Epidermal melanocyte (primary cell): ENCODE measurements at regions not wholly inside any gene's neighbourhood (a gene's known extent, or its start where the extent isn't known, plus 50 kb on each side); places are given as distances from the start of the nearest gene placed in this dataset.
A peak's percentile ranks its signal among the peaks of the same experiment; 100 is the strongest.

Source experiments
- DNase-seq: peaks from one replicate; pipeline ENCODE4 v3.0.0; 2011; ENCODE audit warnings: low spot score; ENCODE audit not compliant: insufficient read length

DNA sequence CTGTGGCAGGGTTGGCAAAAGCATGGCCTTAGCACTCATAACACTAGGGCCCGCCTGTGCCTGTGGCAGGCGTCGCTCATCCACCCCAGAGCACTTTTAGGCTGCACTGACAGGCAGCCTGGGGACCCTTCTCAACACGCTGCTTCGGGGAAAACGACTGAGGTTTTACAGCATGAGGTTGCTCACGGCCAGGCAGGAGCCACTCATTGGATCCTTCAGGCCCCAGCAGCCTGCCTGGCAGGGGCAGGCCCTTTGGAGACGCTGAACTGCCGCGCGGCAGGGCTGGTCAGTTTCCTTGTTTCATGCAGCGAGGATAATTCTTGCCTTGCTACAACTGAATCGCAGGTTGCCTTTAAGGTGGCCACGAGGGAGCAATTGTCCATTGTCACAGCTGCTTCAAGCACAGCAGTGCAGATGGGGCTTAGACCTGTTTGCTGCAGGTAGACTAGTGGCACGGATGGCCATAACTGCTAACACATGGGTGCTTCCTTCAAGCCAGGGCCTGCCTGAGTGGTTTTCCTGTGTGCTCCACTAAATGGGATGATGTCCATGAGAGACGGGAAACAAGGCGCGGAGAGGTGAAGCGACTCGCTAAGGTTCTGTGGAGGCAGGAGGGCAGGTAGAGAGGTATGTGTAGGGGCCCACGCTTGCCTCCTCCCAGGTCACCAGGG is 49.9 kb upstream of the HS6ST1 start:
- DNase-seq = no peak

GRCh38 chr2:128369108-128369555 is 50.5 kb upstream of the HS6ST1 start:
- no peak for DNase-seq

- no peak for DNase-seq
Observed at GRCh38 chr2:128369602-128370467, 51.2 kb upstream of the HS6ST1 start.

- DNase-seq = no peak
Observed at GRCh38 chr2:128370468-128371247, 52.0 kb upstream of the HS6ST1 start.

DNA sequence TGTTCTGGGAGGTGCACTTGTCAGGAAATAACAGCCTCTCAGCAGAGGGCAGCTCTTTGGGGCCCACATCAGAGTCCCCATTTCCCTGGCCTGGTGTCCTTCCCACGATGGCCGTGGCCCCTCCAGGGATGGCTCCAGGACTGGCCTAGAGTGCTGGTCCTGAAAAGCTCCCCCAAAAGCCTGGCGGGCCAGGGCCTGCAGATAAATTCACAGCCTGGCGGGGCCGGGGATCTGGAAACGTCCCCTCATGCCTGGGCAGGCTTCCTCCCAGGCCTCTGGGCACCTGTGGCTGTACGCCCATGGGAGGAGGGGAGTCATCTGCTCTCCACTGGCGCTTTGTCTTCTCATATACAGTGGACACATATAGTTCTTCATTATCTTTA is 52.6 kb upstream of the HS6ST1 start:
- DNase-seq = no peak

DNA sequence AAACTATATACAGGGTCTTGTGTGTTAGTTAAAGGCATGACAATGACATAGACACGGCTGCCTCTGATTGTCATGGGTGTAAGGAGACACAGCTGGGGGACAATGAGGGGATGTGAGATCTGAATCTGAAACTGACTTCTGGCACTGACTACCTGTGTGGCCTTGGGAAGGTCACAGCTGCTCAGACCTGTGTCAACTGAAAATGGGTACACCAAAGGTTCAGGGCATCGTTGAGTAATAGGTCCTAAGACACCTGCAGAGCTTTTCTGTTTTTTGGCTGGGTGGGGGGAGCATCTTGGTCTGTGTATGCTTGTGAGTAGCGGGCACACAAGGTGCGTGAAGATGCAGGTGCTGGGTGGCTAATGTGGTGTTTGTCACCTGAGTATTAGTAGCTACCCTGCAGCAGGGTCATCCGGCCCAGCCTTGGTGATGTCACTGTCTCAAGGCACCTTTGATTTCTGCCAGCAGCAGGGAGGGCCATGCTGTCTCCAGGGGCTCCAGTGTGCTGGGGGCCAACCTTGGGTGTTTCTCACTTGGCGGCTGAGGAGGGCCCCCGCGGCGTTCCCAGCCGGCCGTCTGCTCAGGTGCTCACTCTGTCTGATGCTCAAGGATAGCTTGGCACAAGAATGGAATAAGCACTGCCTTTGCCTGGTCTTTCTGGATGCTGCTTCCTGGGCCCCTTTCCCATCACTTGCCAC is 53.1 kb upstream of the HS6ST1 start:
- DNase-seq = no peak

DNA sequence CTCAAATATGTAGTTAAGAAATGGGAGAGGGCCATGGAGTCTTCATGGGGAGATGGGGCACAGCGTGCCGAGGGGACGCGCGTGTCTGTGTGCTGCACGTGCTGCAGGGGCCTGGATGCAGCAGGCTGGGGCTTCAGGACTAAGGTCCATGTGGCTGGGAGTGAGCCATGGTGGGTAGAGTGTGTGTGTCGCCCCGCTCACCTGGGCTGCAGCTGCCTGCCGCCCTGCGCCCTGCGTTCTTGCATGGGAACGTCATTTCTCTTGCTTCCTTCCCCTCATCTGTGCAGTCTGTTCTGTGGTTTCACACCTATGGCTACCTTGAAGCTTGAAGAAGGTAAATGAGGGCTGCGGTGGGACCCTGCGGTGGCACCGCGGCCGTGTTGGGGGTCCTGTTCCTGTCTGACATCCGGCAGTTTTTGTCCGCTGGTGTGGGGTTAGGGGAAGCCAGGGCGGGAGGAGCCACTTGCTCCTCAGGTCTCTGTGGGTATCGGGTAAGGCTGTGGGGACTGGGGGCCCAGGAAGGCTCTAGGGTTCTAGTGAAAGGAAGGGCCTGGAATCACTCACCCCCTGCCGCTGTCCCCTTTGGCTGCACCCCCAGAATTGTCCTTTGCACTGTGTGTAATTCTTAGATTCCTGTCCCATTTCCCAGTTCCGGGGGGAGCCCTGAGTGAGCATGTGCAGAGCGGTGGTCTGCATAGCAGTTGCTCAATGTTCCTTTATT is 54.1 kb upstream of the HS6ST1 start:
- DNase-seq = no peak

DNA sequence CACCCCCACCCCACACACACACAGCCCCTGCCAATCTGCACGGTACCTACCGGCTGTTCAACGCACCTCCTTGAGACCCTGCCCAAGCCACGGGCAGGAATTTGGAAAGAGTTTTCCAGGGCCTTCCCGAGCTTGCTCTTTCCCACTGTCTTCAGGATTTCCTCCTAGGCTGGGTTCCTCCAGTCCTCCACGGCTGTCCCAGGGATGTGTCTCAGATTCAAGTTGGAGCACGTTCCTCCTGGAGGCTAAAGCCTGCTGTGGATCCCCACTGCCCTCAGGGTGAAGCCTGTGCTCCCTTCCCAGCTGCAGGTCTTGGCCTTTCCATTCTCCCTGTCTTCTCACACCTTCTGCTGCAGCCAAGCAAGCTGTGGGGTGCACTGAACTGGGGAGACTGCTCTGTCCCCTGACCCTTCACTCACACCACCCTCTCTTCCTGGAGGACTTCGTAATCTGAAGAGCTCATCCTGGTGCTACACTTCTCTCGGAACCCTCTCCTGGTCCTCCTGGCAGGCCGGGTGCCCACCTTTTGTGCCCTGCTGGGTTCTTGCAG is 54.9 kb upstream of the HS6ST1 start:
- no peak for DNase-seq

GRCh38 chr2:128374001-128374710 is 55.5 kb upstream of the HS6ST1 start:
- DNase-seq = peak; percentile 74

DNA sequence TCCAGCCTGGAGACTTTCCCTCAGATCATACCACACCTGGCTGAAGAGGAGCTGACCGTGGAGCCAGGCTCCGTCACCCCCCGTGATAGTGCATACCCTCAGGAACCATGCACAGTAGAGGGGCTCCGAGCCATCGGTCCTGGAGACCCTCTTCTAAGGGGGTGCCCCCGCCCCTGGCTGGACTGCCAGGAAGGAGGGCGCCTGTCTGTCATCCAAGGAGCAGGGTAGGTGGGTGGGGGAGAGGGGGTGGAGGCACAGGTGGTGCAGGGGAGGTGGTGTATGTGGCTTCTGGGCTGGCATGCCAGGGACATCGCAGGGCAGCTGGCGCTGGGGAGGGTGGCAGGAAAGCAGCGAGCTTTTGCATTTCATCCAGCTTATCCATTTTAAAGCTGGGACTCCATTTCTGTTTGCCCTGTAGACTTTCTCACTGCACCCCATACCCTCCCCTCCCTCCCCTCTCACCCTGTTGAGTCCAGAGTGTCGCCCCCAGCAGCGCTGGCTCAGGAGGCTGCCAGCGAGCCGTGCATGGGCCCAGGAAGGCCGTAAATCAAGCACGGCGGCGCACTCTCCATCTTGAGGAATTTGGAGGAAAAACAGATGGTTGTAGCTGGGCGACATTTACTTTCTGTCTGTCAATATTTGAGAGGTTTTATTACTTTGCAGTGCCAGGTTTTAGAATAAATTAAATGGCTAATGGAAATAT is 56.2 kb upstream of the HS6ST1 start:
- DNase-seq = peak; percentile 44

- DNase-seq = peak; percentile 35
Observed at GRCh38 chr2:128375454-128375853, 56.8 kb upstream of the HS6ST1 start.

- no peak for DNase-seq
Observed at GRCh38 chr2:128376241-128377041, 57.8 kb upstream of the HS6ST1 start.

GRCh38 chr2:128377071-128377910 is 58.6 kb upstream of the HS6ST1 start:
- DNase-seq = no peak

- DNase-seq = no peak
Observed at GRCh38 chr2:128378231-128379020, 59.8 kb upstream of the HS6ST1 start.

GRCh38 chr2:128379021-128380015 is 60.6 kb upstream of the HS6ST1 start:
- DNase-seq = peak; percentile 34
